Tibial nerve (tissue), 3 donors: ENCODE measurements at regions not wholly inside any gene's neighbourhood (a gene's known extent, or its start where the extent isn't known, plus 50 kb on each side); places are given as distances from the start of the nearest gene placed in this dataset.

Experiments used
- CTCF ChIP-seq, 5 experiments: fragments of 200-600 bp in 3 of 5; fragments of 450-650 bp in 2 of 5; sonication (generic) in 3 of 5; IDR thresholded peaks; one replicate each; pipeline ENCODE4 v1.5.1; 2016 to 2019; ENCODE audit warnings: antibody characterized with exemption in 5 of 5, mild to moderate bottlenecking in 3 of 5, moderate library complexity in 2 of 5
- POLR2A ChIP-seq, 2 donors: fragments of 450-650 bp; IDR thresholded peaks; one replicate each; pipeline ENCODE4 v1.6.1; 2017; ENCODE audit warnings: antibody characterized with exemption in 2 of 2, mild to moderate bottlenecking in 2 of 2, moderate library complexity in 2 of 2

DNA sequence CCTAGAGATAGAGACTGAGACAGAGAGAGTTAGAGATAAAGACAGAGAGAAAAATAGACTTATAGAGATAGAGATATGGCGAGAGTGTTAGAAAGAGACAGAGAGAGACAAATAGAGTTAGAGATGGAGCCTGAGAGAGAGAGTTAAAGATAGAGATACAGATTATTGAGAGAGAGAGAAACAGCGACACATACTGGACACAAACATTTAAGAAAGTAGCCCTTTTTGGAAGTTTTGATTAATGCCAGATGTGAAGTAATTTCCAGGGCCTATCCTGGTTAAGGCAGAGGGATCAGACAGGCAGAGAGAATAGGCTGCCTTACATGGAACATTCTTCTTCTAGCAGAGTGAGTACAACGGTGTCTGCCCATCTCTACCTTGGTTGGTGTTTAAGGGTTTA is 311.6 kb upstream of the CDH7 start:
- TF ChIP-seq CTCF (IDR thresholded peaks at IDR 0.05) (no peak), POLR2A (IDR thresholded peaks at IDR 0.05) (no peak)
